ENCODE measurements at regions not wholly inside any gene's neighbourhood (a gene's known extent, or its start where the extent isn't known, plus 50 kb on each side); places are given as distances from the start of the nearest gene placed in this dataset.

- H3K9me3 ChIP-seq, result no peaks in the 10 kb centered on the region
Measured at GRCh38 chr6:139509167-139509566, 134.7 kb upstream of the CITED2 start.

GRCh38 chr6:139508576-139508975, 134.1 kb upstream of the CITED2 start:
- H3K27ac ChIP-seq, result no peak overlapping the region
- no peaks in the 10 kb centered on the region for H3K27me3 ChIP-seq
- no peaks in the 10 kb centered on the region for H3K9me3 ChIP-seq

More at GRCh38 chr6:139509167-139509566, 134.7 kb upstream of the CITED2 start:
- no peaks in the 10 kb centered on the region for H3K36me3 ChIP-seq
- TF ChIP-seq CTCF (IDR thresholded peaks at IDR 0.05) (no peak), POLR2A (IDR thresholded peaks at IDR 0.05) (no peak)
- no peaks in the 10 kb centered on the region for H3K4me1 ChIP-seq
- no peak for DNase-seq
- no peak overlapping the region for H3K4me3 ChIP-seq
- H3K27ac ChIP-seq, result no peak overlapping the region
- H3K27me3 ChIP-seq, result no peaks in the 10 kb centered on the region

GRCh38 chr6:139508023-139508422, 133.6 kb upstream of the CITED2 start:
- H3K9me3 ChIP-seq, result no peaks in the 10 kb centered on the region
- no peaks in the 10 kb centered on the region for H3K36me3 ChIP-seq
- no peak overlapping the region for H3K4me3 ChIP-seq
- DNase-seq, result no peak
- H3K27ac ChIP-seq, result no peak overlapping the region
- no peaks in the 10 kb centered on the region for H3K27me3 ChIP-seq
- TF ChIP-seq POLR2A (IDR thresholded peaks at IDR 0.05) (no peak), CTCF (IDR thresholded peaks at IDR 0.05) (no peak)
- H3K4me1 ChIP-seq, result no peaks in the 10 kb centered on the region

More at GRCh38 chr6:139508576-139508975, 134.1 kb upstream of the CITED2 start:
- Histone ChIP-seq H3K4me3 (no peak overlapping the region), H3K36me3 (no peaks in the 10 kb centered on the region), H3K4me1 (no peaks in the 10 kb centered on the region)
- TF ChIP-seq CTCF (IDR thresholded peaks at IDR 0.05) (no peak), POLR2A (IDR thresholded peaks at IDR 0.05) (no peak)
- DNase-seq, result no peak

- no peak for DNase-seq
- H3K36me3 ChIP-seq, result no peaks in the 10 kb centered on the region
- no peak overlapping the region for H3K4me3 ChIP-seq
- no peaks in the 10 kb centered on the region for H3K4me1 ChIP-seq
- TF ChIP-seq POLR2A (IDR thresholded peaks at IDR 0.05) (no peak), CTCF (IDR thresholded peaks at IDR 0.05) (no peak)
- no peak overlapping the region for H3K27ac ChIP-seq
- no peaks in the 10 kb centered on the region for H3K9me3 ChIP-seq
- no peaks in the 10 kb centered on the region for H3K27me3 ChIP-seq
Measured at GRCh38 chr6:139500977-139501376, 126.5 kb upstream of the CITED2 start.

GRCh38 chr6:139498715-139499114, 124.3 kb upstream of the CITED2 start:
- TF ChIP-seq POLR2A (IDR thresholded peaks at IDR 0.05) (no peak), CTCF (IDR thresholded peaks at IDR 0.05) (no peak)
- H3K36me3 ChIP-seq, result no peaks in the 10 kb centered on the region
- H3K27ac ChIP-seq, result no peak overlapping the region
- H3K9me3 ChIP-seq, result no peaks in the 10 kb centered on the region
- H3K4me1 ChIP-seq, result no peaks in the 10 kb centered on the region
- no peak overlapping the region for H3K4me3 ChIP-seq
- no peak for DNase-seq
- no peaks in the 10 kb centered on the region for H3K27me3 ChIP-seq

- DNase-seq, result no peak
Measured at GRCh38 chr6:139497345-139497961, 123.0 kb upstream of the CITED2 start.

More at GRCh38 chr6:139497345-139497961, 123.0 kb upstream of the CITED2 start:
- TF ChIP-seq CTCF (IDR thresholded peaks at IDR 0.05) (no peak), POLR2A (IDR thresholded peaks at IDR 0.05) (no peak)
- no peaks in the 10 kb centered on the region for H3K9me3 ChIP-seq
- no peak overlapping the region for H3K27ac ChIP-seq
- H3K4me1 ChIP-seq, result no peaks in the 10 kb centered on the region
- no peaks in the 10 kb centered on the region for H3K27me3 ChIP-seq
- H3K4me3 ChIP-seq, result no peak overlapping the region
- no peaks in the 10 kb centered on the region for H3K36me3 ChIP-seq

Measured in Peyer's patch (tissue), 4 donors.